ENCODE measurements at regions not wholly inside any gene's neighbourhood (a gene's known extent, or its start where the extent isn't known, plus 50 kb on each side); places are given as distances from the start of the nearest gene placed in this dataset.

GRCh38 chr17:51455211-51455610, 194.9 kb downstream of the UTP18 start:
- TF ChIP-seq POLR2A (IDR thresholded peaks at IDR 0.05) (no peak), CTCF (IDR thresholded peaks at IDR 0.05) (no peak), POLR2AphosphoS5 (IDR thresholded peaks at IDR 0.05) (no peak)
